Mammary epithelial cell (primary cell): ENCODE measurements at regions not wholly inside any gene's neighbourhood (a gene's known extent, or its start where the extent isn't known, plus 50 kb on each side); places are given as distances from the start of the nearest gene placed in this dataset.

ENCODE experiments used
- CTCF ChIP-seq, 2 donors: IDR thresholded peaks in 1 of 2; conservative IDR thresholded peaks in 1 of 2; 2 replicates each; pipeline ENCODE4 v1.5.1; 2011 to 2012; ENCODE audit warnings: inconsistent platforms in 2 of 2, low read length in 2 of 2, mild to moderate bottlenecking in 2 of 2, control low read depth in 1 of 2, low read depth in 1 of 2; ENCODE audit not compliant: insufficient read depth in 1 of 2; ENCODE audit errors: extremely low read depth in 1 of 2
- EZH2 ChIP-seq: IDR thresholded peaks from 2 replicates; pipeline ENCODE4 v1.6.1; 2012; ENCODE audit warnings: low read length, inconsistent platforms, borderline replicate concordance

GRCh38 chr11:111157571-111157970 is 88.0 kb upstream of the POU2AF2 start:
- TF ChIP-seq CTCF (conservative IDR thresholded peaks at IDR 0.05 in 1 of 2, IDR thresholded peaks at IDR 0.05 in 1 of 2; ENCODE audit: extremely low read depth in 1 of 2, insufficient read depth in 1 of 2, low read depth in 1 of 2, low read length in 2 of 2) (no peak), EZH2 (no peak)
